LNCaP clone FGC (cell line): ENCODE measurements at regions not wholly inside any gene's neighbourhood (a gene's known extent, or its start where the extent isn't known, plus 50 kb on each side); places are given as distances from the start of the nearest gene placed in this dataset.
A peak's percentile ranks its signal among the peaks of the same experiment; 100 is the strongest.

Experiments used
- DNase-seq: peaks from one replicate; pipeline ENCODE4 v3.0.0-alpha.2; 2011; ENCODE audit warnings: low read depth
- H3K4me3 ChIP-seq: 2 replicates; pipeline ENCODE4 v1.5.1; 2011; ENCODE audit warnings: mild to moderate bottlenecking, low read depth, low read length, control low read depth
- CTCF ChIP-seq: IDR thresholded peaks from 2 replicates; pipeline ENCODE4 v1.5.1; 2012; ENCODE audit warnings: mild to moderate bottlenecking; ENCODE audit not compliant: control insufficient read depth, insufficient read depth; ENCODE audit errors: extremely low read depth

DNA sequence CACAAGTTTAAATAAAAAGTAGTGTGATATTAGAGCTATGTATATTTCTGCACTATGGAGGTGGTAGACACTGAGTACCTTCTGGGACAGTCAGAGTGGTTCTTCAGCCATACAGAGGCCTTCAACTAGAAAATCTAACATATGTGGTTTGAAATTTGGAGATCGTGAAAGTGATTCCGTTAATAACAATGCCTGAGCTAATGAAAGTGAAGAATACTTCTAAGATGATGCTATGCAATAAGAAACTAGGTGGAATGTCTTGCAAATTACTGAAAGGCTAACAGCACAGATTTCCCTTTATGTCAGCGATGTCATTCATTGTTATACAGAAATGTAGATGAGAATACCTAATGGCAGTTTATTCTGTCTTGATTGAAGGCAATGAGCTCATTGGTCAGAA is 1984.7 kb upstream of the RAG2 start:
- no peak overlapping the region for H3K4me3 ChIP-seq
- TF ChIP-seq CTCF: no peak
- peak; percentile 6 for DNase-seq

GRCh38 chr11:38582151-38582550 is 1984.1 kb upstream of the RAG2 start:
- no peak for DNase-seq
- H3K4me3 ChIP-seq: no peak overlapping the region
- no peak for TF ChIP-seq CTCF

GRCh38 chr11:38577769-38578168 is 1979.7 kb upstream of the RAG2 start:
- no peak for TF ChIP-seq CTCF
- DNase-seq: no peak
- H3K4me3 ChIP-seq: no peak overlapping the region

DNA sequence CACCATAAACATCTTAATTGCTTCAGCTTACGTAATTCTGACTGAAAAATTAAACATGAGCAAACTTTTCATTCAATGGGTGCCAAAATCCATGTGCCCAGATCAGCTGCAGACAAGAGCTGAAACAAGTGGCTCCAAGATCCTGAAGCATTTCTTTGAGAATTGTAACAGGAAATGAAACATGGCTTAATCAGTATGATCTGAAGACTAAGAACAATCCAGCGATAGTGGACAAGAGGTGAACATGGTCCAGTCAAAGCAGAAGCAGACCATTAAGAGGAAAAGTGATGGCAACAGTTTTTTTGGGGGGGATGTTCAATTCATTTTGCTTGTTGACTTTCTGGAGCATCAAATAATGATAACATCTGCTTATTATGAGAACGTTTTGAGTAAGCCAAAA is 1964.5 kb upstream of the RAG2 start:
- no peak overlapping the region for H3K4me3 ChIP-seq
- no peak for DNase-seq
- TF ChIP-seq CTCF: no peak

- H3K4me3 ChIP-seq: no peak overlapping the region
- DNase-seq: no peak
- TF ChIP-seq CTCF: no peak
Measured at GRCh38 chr11:38553148-38553547, 1955.1 kb upstream of the RAG2 start.

DNA sequence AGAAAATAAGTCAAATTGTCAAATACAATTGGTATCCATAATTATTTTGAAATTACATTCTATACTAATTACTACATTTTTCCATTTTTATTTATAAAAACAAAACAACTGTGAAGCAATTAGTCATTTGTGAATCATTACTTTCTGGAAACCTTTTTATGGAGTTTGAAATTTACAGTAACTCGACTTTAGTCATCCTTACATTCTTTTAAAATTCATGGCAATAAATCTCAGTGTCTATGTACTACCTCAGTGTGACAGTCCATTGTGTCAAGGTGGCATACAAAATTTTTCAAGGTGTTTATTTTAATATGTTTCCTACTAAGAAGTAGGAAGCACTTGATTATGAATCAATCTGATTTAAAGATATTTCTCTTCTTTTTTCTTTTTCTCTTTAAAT is 1949.4 kb upstream of the RAG2 start:
- TF ChIP-seq CTCF: no peak
- no peak for DNase-seq
- H3K4me3 ChIP-seq: no peak overlapping the region

DNA sequence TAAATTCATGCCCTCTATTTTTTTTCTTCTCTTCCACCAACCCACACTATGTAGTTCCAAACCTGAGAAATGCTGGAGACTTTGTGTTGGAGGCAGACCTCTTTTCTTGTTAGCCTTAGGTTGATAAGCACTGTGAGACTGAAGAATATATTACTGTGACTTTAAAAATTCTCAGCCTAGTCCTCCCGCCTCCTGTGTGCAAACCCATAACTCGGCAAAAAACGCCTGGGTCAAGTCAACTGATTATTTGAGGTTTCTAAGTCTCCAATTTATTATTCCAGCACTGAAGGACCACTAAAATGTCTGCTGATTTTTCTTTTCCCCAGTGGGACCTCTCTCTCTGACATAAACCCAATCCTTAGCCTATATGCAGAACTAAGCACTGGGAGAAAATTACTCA is 1946.0 kb upstream of the RAG2 start:
- no peak for TF ChIP-seq CTCF
- DNase-seq: no peak
- no peak overlapping the region for H3K4me3 ChIP-seq
